DND-41 (cell line): ENCODE measurements at regions not wholly inside any gene's neighbourhood (a gene's known extent, or its start where the extent isn't known, plus 50 kb on each side); places are given as distances from the start of the nearest gene placed in this dataset.

ENCODE experiments used
- EZH2 ChIP-seq: IDR thresholded peaks from 3 replicates; pipeline ENCODE4 v1.6.1; 2012; ENCODE audit warnings: borderline replicate concordance, low read depth, mild to moderate bottlenecking, moderate library complexity, low read length, inconsistent platforms; ENCODE audit not compliant: severe bottlenecking
- TF ChIP-seq, protein P1 (sequence below): IDR thresholded peaks from 2 replicates; pipeline ENCODE4 v1.5.1; 2012; ENCODE audit warnings: borderline replicate concordance, low read length, moderate library complexity, mild to moderate bottlenecking; ENCODE audit not compliant: poor library complexity, severe bottlenecking; ENCODE audit errors: extremely low read depth

DNA sequence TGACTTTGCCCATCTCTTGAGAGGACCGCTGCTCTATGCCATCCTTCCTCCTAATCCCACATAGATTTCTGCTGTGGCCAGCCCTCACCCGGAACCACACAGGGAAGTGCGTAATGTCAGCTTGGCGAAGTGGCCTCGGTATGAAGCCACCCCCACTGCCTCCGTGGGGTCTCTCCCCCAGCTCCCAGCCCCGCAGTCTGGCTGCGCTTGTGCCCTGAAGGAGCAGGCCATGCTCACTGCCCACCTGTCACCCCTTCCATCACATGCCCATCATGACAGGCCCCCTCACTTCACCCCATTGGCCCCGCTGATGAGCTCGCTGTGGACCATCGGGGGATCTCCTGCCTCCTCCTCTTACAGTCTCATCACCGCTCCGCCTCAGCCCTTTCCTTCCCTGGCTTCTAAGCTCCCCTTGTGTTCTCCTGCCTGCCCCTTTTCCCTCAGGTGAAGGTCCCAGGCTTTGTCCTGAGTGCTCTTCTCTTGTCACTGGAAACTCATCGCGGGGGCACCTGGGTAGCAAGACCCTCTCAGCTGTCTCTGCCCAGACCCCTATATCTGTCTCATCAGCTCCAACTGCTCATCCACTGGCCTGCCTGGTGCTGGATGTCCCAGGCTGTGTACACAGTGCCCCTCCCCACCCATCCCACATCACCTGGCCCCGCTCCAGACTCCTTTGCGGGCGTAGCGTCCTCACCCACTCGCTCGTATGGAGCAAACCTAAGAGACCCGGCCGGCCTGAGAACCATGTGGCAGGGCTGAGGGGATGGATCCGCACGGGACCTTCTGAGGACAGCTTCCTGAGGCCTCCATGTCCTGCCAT, 81.7 kb downstream of the GLI2 start:
- TF ChIP-seq, protein P1, sequence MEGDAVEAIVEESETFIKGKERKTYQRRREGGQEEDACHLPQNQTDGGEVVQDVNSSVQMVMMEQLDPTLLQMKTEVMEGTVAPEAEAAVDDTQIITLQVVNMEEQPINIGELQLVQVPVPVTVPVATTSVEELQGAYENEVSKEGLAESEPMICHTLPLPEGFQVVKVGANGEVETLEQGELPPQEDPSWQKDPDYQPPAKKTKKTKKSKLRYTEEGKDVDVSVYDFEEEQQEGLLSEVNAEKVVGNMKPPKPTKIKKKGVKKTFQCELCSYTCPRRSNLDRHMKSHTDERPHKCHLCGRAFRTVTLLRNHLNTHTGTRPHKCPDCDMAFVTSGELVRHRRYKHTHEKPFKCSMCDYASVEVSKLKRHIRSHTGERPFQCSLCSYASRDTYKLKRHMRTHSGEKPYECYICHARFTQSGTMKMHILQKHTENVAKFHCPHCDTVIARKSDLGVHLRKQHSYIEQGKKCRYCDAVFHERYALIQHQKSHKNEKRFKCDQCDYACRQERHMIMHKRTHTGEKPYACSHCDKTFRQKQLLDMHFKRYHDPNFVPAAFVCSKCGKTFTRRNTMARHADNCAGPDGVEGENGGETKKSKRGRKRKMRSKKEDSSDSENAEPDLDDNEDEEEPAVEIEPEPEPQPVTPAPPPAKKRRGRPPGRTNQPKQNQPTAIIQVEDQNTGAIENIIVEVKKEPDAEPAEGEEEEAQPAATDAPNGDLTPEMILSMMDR, result no peak
- no peak for TF ChIP-seq EZH2
